GM21717 (cell line): ENCODE measurements at regions not wholly inside any gene's neighbourhood (a gene's known extent, or its start where the extent isn't known, plus 50 kb on each side); places are given as distances from the start of the nearest gene placed in this dataset.

Experiments used
- ATAC-seq: cut with Tn5 transposase; IDR thresholded peaks from one replicate; pipeline ENCODE4 v1.9.1; 2021; ENCODE audit warnings: mild to moderate bottlenecking, moderate library complexity; ENCODE audit not compliant: unreplicated experiment

DNA sequence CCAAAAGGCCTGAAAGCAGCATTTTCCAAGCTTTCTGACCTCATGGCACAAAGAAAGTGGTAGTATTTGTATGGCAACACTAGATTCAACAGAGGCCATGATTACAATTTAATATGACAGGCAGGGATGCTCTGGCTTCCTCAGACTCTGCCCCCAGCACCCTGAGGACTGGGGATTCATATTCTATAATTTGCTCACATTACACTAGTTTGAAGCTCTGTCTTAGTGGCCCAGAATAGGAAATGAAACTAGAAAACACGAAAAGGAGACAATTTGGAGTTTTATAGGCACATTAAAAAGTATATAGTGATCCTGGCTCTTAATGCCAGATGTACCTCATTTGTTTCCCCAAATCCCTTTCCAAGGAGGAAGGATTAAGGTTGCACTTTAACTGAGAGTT, 173.0 kb upstream of the STK17B start:
- no peak for ATAC-seq

GRCh38 chr2:196353717-196354116, 182.3 kb upstream of the STK17B start:
- ATAC-seq, result no peak

GRCh38 chr2:196354186-196354585, 182.8 kb upstream of the STK17B start:
- no peak for ATAC-seq

DNA sequence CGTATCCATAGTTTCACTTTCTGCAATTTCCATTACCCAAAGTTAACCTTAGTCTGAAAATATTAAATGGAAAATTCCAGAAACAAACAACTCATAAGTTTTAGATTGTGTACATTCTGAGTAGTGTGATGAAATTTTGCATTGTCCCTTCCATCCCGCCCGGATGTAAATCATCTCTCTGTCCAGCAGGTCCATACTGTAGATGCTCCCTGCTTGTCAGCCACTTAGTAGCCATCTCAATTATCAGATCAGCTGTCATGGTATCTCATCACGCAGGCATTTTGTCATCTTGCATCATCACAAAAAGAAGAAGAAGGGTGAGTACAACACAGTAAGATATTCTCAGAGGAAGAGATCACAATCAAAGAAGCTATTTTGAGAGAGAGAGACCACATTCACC, 185.0 kb upstream of the STK17B start:
- no peak for ATAC-seq

GRCh38 chr2:196360650-196361049, 189.3 kb upstream of the STK17B start:
- ATAC-seq, result no peak

DNA sequence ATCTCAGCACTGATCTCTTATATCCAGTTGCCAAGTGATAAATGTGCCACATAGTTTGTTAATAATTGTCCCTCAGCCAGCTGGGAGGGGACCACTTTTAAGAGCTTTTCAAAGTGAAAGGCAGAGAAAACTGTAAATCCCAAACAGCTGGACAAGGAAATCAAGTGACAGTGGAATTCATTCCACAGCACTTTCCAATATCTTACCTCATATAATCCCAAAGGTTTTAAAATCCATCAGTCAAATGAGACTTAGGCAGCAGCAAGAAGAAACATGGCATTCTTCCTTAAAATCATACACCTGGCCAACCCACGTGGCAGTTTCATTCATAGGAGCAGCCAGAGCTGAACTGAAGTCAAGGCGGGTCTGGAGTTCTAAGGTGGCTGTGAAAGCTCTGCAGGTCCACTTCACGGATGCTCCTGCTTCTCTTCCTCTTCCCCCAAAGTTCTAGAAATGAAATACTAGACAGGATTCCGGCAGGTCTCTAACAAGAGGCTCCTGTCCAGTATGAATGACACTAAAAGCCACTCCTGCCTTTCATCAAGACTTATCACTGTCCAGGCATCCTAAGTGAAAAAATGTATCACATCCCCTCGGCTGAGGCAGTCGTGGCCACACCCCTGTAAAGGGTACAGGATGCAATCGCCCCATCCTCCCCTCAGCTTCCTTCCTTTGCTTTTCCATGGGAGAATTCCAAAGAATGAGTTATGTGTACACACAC, 190.4 kb upstream of the STK17B start:
- ATAC-seq, result no peak

- ATAC-seq, result no peak
These were observed 191.7 kb upstream of the STK17B start for GRCh38 chr2:196362973-196363549.

DNA sequence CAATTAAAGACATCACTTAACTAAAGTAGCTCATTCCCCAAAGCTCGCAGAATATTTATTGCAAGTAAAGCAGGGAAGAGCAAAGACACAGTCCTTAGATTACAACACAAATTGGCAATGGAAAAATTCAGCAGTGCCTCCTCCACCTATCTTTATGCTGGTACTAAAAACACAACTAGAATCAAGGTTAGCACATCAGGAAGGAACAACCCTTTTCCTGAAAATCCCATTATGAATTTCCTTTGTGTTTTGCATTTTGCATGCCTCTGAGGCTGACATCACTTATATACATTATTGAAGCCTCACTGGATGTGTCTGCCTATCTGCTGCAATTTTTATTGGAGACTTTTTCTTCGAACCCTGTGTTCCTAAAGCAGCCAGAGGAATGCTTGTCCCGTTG, 193.8 kb upstream of the STK17B start:
- no peak for ATAC-seq

- ATAC-seq, result no peak
These were observed 194.5 kb upstream of the STK17B start for GRCh38 chr2:196365923-196366322.

GRCh38 chr2:196367633-196368032, 196.3 kb upstream of the STK17B start:
- no peak for ATAC-seq

DNA sequence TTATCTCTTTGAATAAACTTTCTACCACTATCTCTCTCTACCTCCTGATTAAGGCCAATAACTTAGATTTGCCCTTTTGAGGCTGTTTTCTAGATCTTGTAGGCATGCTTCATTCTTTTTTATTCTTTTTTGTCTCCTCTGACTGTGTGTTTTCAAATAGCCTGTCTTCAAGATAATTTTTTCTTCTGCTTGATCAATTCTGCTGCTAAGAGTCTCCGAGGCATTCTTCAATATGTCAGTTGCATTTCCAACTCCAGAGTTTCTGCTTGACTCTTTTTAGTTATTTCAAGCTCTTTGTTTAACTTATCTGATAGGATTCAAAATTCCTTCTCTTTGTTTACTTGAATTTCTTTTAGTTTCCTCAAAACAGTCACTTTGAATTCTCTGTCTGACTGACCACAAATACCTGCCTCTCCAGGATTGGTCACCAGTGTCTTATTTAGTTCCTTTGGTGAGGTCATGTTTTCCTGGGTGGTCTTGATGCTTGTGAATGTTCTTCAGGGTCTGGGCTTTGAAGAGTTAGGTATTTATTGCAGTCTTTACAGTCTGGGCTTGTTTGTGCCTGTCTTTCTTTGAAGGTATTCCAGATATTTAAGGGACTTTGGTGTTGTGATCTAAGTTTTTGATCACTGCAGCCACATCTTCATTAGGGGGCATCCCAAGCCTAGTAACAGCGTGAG, 197.3 kb upstream of the STK17B start:
- ATAC-seq, result no peak

DNA sequence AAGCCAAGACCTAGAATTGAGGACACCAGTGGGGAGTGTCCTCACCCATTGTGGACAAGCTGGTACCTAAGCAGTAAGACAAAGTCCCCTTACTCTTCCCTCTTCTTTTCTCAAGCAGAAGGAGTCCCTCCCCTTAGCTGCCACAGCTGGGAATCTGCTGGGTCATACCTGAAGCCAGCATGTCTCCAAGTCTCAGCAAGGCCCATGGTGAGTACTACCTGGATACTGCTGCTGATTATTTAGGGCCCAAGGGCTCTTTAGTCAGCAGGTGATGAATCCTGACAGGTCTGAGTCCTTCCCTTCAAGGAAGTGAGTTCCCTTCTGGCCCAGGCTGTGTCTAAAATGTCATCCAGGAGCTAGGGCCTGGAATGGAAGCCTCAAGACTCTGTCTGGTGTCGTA, 198.6 kb upstream of the STK17B start:
- ATAC-seq, result no peak

DNA sequence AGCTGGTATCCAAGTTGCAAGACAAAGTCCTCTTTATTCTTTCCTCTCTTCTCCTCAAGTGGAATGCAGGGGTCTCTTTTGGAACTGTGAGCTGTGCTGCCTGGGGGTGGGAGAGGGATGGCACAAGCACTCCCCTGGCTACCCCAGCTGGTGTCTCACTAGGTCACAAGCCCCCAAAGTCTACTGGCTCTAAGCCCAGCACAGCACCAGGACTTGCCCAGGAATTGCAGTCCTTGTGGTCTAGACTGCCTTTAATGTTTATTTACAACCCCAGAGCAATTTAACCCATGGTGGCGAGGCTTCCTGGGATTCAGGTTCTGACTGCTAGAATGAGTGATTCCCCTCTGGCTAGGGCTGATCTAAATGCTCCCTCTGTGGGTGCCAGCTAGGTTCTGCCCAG, 199.0 kb upstream of the STK17B start:
- no peak for ATAC-seq

- no peak for ATAC-seq
These were observed 201.0 kb upstream of the STK17B start for GRCh38 chr2:196372276-196372809.

GRCh38 chr2:196372811-196373664, 201.7 kb upstream of the STK17B start:
- no peak for ATAC-seq

DNA sequence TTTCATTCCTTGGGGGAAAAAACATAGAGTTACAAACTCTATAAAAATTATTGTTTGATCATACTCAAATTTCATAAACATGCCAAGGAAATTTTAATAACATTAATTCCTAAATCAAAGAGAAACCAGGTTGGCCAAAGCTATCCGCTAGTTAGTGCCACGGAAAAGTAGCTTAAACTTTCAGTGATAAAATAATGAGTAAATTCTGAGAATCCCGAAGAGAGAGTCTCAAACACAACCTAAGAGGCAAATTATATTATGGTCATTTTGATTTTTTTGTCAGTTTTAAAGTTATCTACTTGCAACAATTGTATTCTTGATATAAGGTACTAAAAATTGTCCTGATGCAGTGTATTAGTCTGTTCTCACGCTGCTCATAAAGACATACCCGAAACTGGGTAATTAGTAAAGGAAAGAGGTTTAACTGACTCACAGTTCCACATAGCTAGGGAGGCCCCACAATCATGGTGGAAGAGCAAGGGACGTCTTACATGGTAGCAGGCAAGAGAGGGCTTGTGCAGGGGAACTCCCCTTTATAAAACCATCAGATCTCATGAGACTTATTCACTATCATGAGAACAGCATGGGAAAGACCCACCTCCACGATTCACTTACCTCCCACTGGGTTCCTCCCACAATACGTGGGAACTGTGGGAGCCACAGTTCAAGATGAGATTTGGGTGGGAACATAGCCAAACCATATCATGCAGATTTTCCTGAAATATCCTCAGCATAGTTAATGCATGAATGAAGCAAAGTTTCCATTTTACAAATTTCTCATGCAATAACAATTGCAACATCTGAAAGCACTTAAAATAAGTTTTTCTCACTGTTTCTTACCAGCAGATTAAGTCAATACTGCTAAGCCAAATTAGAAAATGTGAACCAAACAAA, 205.9 kb upstream of the STK17B start:
- ATAC-seq, result peak; percentile 65

DNA sequence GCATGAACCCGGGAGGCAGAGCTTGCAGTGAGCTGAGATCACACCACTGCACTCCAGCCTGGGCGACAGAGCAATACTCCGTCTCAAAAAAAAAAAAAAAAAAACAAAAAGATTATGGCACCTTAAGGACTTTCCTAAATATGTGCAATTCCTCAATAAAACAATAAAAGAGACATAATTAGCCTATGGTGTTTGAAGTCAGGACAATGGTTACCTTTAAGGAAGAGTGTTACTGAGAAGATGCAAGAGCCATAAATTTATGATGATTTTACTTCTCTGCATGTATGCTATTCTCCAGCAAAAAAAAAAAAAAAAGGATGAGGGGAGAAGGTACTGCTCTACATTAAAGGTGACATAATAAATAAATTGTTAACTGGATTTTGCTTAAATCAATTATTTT, 208.2 kb upstream of the STK17B start:
- ATAC-seq, result no peak

GRCh38 chr2:196380098-196380497, 208.7 kb upstream of the STK17B start:
- no peak for ATAC-seq

DNA sequence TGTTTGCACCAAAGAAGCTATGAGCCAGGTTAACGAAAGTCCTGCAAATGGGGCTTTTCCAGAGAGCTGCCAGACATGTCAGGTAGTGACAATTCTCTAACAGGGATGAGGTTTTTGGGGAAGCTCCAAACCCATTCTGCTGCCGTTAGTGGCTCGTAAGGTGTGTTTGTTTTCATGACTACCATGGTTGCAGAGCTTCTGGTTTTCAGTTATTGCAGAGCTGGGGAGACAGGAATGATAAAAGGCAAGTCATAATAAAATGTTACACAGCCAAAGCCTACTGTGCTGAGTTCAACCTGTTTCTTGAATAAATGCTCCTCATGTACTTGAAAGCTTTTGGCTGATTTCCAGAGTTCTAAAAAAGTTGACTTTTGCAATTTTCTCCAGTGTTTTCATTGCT, 209.2 kb upstream of the STK17B start:
- no peak for ATAC-seq

- ATAC-seq, result no peak
These were observed 210.1 kb upstream of the STK17B start for GRCh38 chr2:196381464-196381863.
